ENCODE measurements at regions not wholly inside any gene's neighbourhood (a gene's known extent, or its start where the extent isn't known, plus 50 kb on each side); places are given as distances from the start of the nearest gene placed in this dataset.

- intact Hi-C loops (cut with DNase I), result no loop called here
- H3K27me3 ChIP-seq, result no peaks in the 10 kb centered on the region
- H3K27ac ChIP-seq, result no peak overlapping the region
- no peak overlapping the region for H3K4me3 ChIP-seq (replicated peaks in 1 of 3)
- H3K9me3 ChIP-seq, result no peaks in the 10 kb centered on the region
- no peak for TF ChIP-seq CTCF (IDR thresholded peaks at IDR 0.05)
- TF ChIP-seq POLR2A (IDR thresholded peaks at IDR 0.05), result no peak
- H3K36me3 ChIP-seq, result no peaks in the 10 kb centered on the region
- DNase-seq, result peak; percentile 19 to 35
- WGBS, 2 donors, result 45 to 50% methylated on average over 17 of the region's 17 CpGs
- no peaks in the 10 kb centered on the region for H3K4me1 ChIP-seq
Observed at GRCh38 chr11:119863851-119864601, 135.0 kb upstream of the NECTIN1 start.

- intact Hi-C loops (cut with DNase I), result no loop called here
- Histone ChIP-seq H3K27ac (no peak overlapping the region), H3K27me3 (no peaks in the 10 kb centered on the region), H3K4me3 (replicated peaks in 1 of 3) (no peak overlapping the region), H3K9me3 (no peaks in the 10 kb centered on the region), H3K36me3 (no peaks in the 10 kb centered on the region), H3K4me1 (no peaks in the 10 kb centered on the region)
- no peak for TF ChIP-seq CTCF (IDR thresholded peaks at IDR 0.05)
- TF ChIP-seq POLR2A (IDR thresholded peaks at IDR 0.05), result no peak
- 90 to 93% methylated on average over 8 of the region's 8 CpGs for WGBS, 2 donors
- no peak for DNase-seq
Observed at GRCh38 chr11:119863236-119863635, 134.2 kb upstream of the NECTIN1 start.

- Histone ChIP-seq H3K27ac (no peak overlapping the region), H3K4me1 (no peaks in the 10 kb centered on the region), H3K9me3 (no peaks in the 10 kb centered on the region), H3K4me3 (replicated peaks in 1 of 3) (no peak overlapping the region), H3K36me3 (no peaks in the 10 kb centered on the region), H3K27me3 (no peaks in the 10 kb centered on the region)
- no peak for DNase-seq
- TF ChIP-seq POLR2A (IDR thresholded peaks at IDR 0.05), result no peak
- no peak for TF ChIP-seq CTCF (IDR thresholded peaks at IDR 0.05)
- WGBS, 2 donors, result 66 to 69% methylated on average over 4 to 5 of the region's 5 CpGs
- intact Hi-C loops (cut with DNase I), result no loop called here
Observed at GRCh38 chr11:119861160-119861559, 132.2 kb upstream of the NECTIN1 start.

GRCh38 chr11:119860561-119861094, 131.6 kb upstream of the NECTIN1 start:
- 87 to 92% methylated on average over 5 of the region's 5 CpGs for WGBS, 2 donors
- no peaks in the 10 kb centered on the region for H3K27me3 ChIP-seq
- TF ChIP-seq POLR2A (IDR thresholded peaks at IDR 0.05) (no peak), CTCF (IDR thresholded peaks at IDR 0.05) (no peak)
- intact Hi-C loops (cut with DNase I), result no loop called here
- DNase-seq, result no peak
- no peak overlapping the region for H3K27ac ChIP-seq
- H3K9me3 ChIP-seq, result no peaks in the 10 kb centered on the region
- no peaks in the 10 kb centered on the region for H3K36me3 ChIP-seq
- H3K4me3 ChIP-seq (replicated peaks in 1 of 3), result no peak overlapping the region
- no peaks in the 10 kb centered on the region for H3K4me1 ChIP-seq

GRCh38 chr11:119859684-119860083, 130.7 kb upstream of the NECTIN1 start:
- 80 to 94% methylated on average over 4 of the region's 4 CpGs for WGBS, 2 donors
- Histone ChIP-seq H3K4me1 (no peaks in the 10 kb centered on the region), H3K9me3 (no peaks in the 10 kb centered on the region), H3K36me3 (no peaks in the 10 kb centered on the region), H3K27ac (no peak overlapping the region), H3K4me3 (replicated peaks in 1 of 3) (no peak overlapping the region), H3K27me3 (no peaks in the 10 kb centered on the region)
- TF ChIP-seq POLR2A (IDR thresholded peaks at IDR 0.05) (no peak), CTCF (IDR thresholded peaks at IDR 0.05) (no peak)
- intact Hi-C loops (cut with DNase I), result no loop called here
- DNase-seq, result no peak
